Loucy (cell line): ENCODE measurements at regions not wholly inside any gene's neighbourhood (a gene's known extent, or its start where the extent isn't known, plus 50 kb on each side); places are given as distances from the start of the nearest gene placed in this dataset.

Experiments
- H2AFZ ChIP-seq: fragments of 200-600 bp; sonication (generic); 2 replicates; pipeline ENCODE4 v1.6.0; 2016; ENCODE audit warnings: antibody characterized with exemption, mild to moderate bottlenecking, low read length, moderate library complexity
- H3F3A ChIP-seq: fragments of 200-600 bp; 2 replicates; pipeline ENCODE4 v1.6.0; 2016; ENCODE audit warnings: antibody characterized with exemption, low read depth, mild to moderate bottlenecking
- H3K27me3 ChIP-seq: fragments of 200-600 bp; sonication (generic); 2 replicates; pipeline ENCODE4 v1.6.1; 2014; ENCODE audit warnings: low read length, mild to moderate bottlenecking; ENCODE audit not compliant: insufficient read depth, poor library complexity, severe bottlenecking
- H3K36me3 ChIP-seq: fragments of 200-600 bp; sonication (generic); 2 replicates; pipeline ENCODE4 v1.6.1; 2016; ENCODE audit warnings: low read length; ENCODE audit not compliant: insufficient read depth
- H3K4me1 ChIP-seq: fragments of 200-600 bp; sonication (generic); 2 replicates; pipeline ENCODE4 v1.5.1; 2014; ENCODE audit warnings: low read length, mild to moderate bottlenecking; ENCODE audit not compliant: insufficient read depth, poor library complexity, severe bottlenecking
- H3K4me2 ChIP-seq: fragments of 200-600 bp; sonication (generic); 2 replicates; pipeline ENCODE4 v1.6.0; 2014; ENCODE audit warnings: antibody characterized with exemption, low read length, low read depth, mild to moderate bottlenecking; ENCODE audit not compliant: poor library complexity, severe bottlenecking
- H3K4me3 ChIP-seq: fragments of 200-600 bp; sonication (generic); 2 replicates; pipeline ENCODE4 v1.5.1; 2014; ENCODE audit warnings: low read length, mild to moderate bottlenecking, mixed read lengths; ENCODE audit not compliant: poor library complexity, severe bottlenecking
- H3K79me2 ChIP-seq: fragments of 200-600 bp; sonication (generic); 2 replicates; pipeline ENCODE4 v1.6.1; 2014; ENCODE audit warnings: low read length; ENCODE audit not compliant: insufficient read depth
- H3K9ac ChIP-seq: fragments of 200-600 bp; sonication (generic); 2 replicates; pipeline ENCODE4 v1.6.0; 2014; ENCODE audit warnings: mild to moderate bottlenecking, low read depth, low read length, moderate library complexity; ENCODE audit not compliant: poor library complexity, severe bottlenecking
- H3K9me2 ChIP-seq: fragments of 200-600 bp; sonication (generic); replicated peaks from 2 replicates; pipeline ENCODE4 v1.6.1; 2016; ENCODE audit warnings: low read depth, low read length, mixed read lengths
- H3K9me3 ChIP-seq: fragments of 200-600 bp; sonication (generic); 2 replicates; pipeline ENCODE4 v1.6.1; 2014; ENCODE audit warnings: mild to moderate bottlenecking, antibody characterized with exemption, low read length, low read depth; ENCODE audit not compliant: insufficient read depth
- H4K20me1 ChIP-seq: fragments of 200-600 bp; sonication (generic); 2 replicates; pipeline ENCODE4 v1.6.0; 2014; ENCODE audit warnings: antibody characterized with exemption, low read length, mild to moderate bottlenecking; ENCODE audit not compliant: insufficient read depth, poor library complexity, severe bottlenecking
- CTCF ChIP-seq: fragments of 200-600 bp; sonication (generic); conservative IDR thresholded peaks from 2 replicates; pipeline ENCODE4 v1.5.1; 2014; ENCODE audit warnings: mild to moderate bottlenecking, antibody characterized with exemption, low read length
- EZH2phosphoT487 ChIP-seq: fragments of 200-600 bp; IDR thresholded peaks from 2 replicates; pipeline ENCODE4 v1.6.1; 2018; ENCODE audit warnings: antibody characterized with exemption, mild to moderate bottlenecking, moderate library complexity, borderline replicate concordance

GRCh38 chr5:17831279-17831678, 197.0 kb downstream of the TAF11L14 start:
- Histone ChIP-seq H3K36me3 (no peaks in the 10 kb centered on the region), H3F3A (no peaks in the 10 kb centered on the region), H3K9ac (no peak overlapping the region), H3K9me2 (no peaks in the 10 kb centered on the region), H3K9me3 (no peaks in the 10 kb centered on the region), H3K79me2 (no peaks in the 10 kb centered on the region), H2AFZ (no peak overlapping the region), H3K27me3 (no peaks in the 10 kb centered on the region), H4K20me1 (no peaks in the 10 kb centered on the region), H3K4me1 (no peaks in the 10 kb centered on the region), H3K4me2 (no peak overlapping the region), H3K4me3 (no peak overlapping the region)
- TF ChIP-seq EZH2phosphoT487: no peak
- TF ChIP-seq CTCF: no peak

GRCh38 chr5:17832949-17833745, 198.9 kb downstream of the TAF11L14 start:
- Histone ChIP-seq H4K20me1 (no peaks in the 10 kb centered on the region), H3K9ac (no peak overlapping the region), H3F3A (no peaks in the 10 kb centered on the region), H3K9me3 (no peaks in the 10 kb centered on the region), H3K27me3 (no peaks in the 10 kb centered on the region), H3K9me2 (no peaks in the 10 kb centered on the region), H3K4me1 (no peaks in the 10 kb centered on the region), H3K4me3 (no peak overlapping the region), H3K4me2 (no peak overlapping the region), H3K79me2 (no peaks in the 10 kb centered on the region), H2AFZ (no peak overlapping the region), H3K36me3 (no peaks in the 10 kb centered on the region)
- no peak for TF ChIP-seq EZH2phosphoT487
- no peak for TF ChIP-seq CTCF

- TF ChIP-seq EZH2phosphoT487: no peak
- no peak for TF ChIP-seq CTCF
- Histone ChIP-seq H3K9ac (no peak overlapping the region), H3F3A (no peaks in the 10 kb centered on the region), H3K9me2 (no peaks in the 10 kb centered on the region), H3K27me3 (no peaks in the 10 kb centered on the region), H3K4me3 (no peak overlapping the region), H2AFZ (no peak overlapping the region), H3K4me2 (no peak overlapping the region), H3K79me2 (no peaks in the 10 kb centered on the region), H3K36me3 (no peaks in the 10 kb centered on the region), H3K4me1 (no peaks in the 10 kb centered on the region), H3K9me3 (no peaks in the 10 kb centered on the region), H4K20me1 (no peaks in the 10 kb centered on the region)
Observed at GRCh38 chr5:17837757-17838156, 203.5 kb downstream of the TAF11L14 start.
